HEK293 (cell line): ENCODE measurements at regions not wholly inside any gene's neighbourhood (a gene's known extent, or its start where the extent isn't known, plus 50 kb on each side); places are given as distances from the start of the nearest gene placed in this dataset.

ENCODE experiments used
- KLF1 ChIP-seq: fragments of 450-650 bp; formaldehyde crosslinking; IDR thresholded peaks from 2 replicates; pipeline ENCODE4 v1.5.1; 2016; ENCODE audit warnings: missing biosample characterization, missing genetic modification characterization
- SALL2 ChIP-seq: fragments of 450-650 bp; formaldehyde crosslinking; IDR thresholded peaks from 2 replicates; pipeline ENCODE4 v1.5.0; 2017; ENCODE audit warnings: missing biosample characterization, mild to moderate bottlenecking, missing genetic modification characterization, borderline replicate concordance
- ZBTB21 ChIP-seq: fragments of 450-650 bp; formaldehyde crosslinking; IDR thresholded peaks from 2 replicates; pipeline ENCODE4 v1.5.1; 2017; ENCODE audit warnings: missing biosample characterization, missing genetic modification characterization
- ZNF473 ChIP-seq: fragments of 450-650 bp; formaldehyde crosslinking; IDR thresholded peaks from 2 replicates; pipeline ENCODE4 v1.5.1; 2017; ENCODE audit warnings: missing biosample characterization, missing genetic modification characterization
- TF ChIP-seq, protein P1 (sequence below): fragments of 450-650 bp; formaldehyde crosslinking; IDR thresholded peaks from 2 replicates; pipeline ENCODE4 v1.5.1; 2016; ENCODE audit warnings: missing biosample characterization, missing genetic modification characterization
- TF ChIP-seq, protein P2 (sequence below): fragments of 450-650 bp; formaldehyde crosslinking; IDR thresholded peaks from 2 replicates; pipeline ENCODE4 v1.5.1; 2016; ENCODE audit warnings: missing biosample characterization, missing genetic modification characterization

DNA sequence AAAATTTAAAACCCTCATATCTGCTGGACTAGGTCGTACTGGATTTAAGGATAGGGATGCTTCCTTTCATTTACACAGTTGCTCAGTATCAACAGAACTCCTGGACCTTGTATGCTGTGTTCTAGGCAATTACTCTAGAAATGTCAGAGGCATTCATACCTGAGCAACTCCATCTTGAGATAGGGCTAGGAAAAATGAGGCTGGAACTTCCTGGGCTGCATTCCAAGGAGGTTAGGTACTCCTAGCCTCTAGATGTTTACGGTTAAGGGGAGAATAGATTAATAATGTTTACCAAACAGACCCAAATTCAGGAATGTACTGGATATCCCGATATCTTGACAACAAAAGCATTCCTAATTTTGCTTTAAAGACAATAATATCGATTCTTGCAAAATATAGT, 84.7 kb upstream of the NLGN4X start:
- TF ChIP-seq, protein P1, sequence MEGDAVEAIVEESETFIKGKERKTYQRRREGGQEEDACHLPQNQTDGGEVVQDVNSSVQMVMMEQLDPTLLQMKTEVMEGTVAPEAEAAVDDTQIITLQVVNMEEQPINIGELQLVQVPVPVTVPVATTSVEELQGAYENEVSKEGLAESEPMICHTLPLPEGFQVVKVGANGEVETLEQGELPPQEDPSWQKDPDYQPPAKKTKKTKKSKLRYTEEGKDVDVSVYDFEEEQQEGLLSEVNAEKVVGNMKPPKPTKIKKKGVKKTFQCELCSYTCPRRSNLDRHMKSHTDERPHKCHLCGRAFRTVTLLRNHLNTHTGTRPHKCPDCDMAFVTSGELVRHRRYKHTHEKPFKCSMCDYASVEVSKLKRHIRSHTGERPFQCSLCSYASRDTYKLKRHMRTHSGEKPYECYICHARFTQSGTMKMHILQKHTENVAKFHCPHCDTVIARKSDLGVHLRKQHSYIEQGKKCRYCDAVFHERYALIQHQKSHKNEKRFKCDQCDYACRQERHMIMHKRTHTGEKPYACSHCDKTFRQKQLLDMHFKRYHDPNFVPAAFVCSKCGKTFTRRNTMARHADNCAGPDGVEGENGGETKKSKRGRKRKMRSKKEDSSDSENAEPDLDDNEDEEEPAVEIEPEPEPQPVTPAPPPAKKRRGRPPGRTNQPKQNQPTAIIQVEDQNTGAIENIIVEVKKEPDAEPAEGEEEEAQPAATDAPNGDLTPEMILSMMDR (tag by site-specific recombination) = no peak
- TF ChIP-seq SALL2 (tag by site-specific recombination) = no peak
- no peak for TF ChIP-seq ZBTB21 (tag by site-specific recombination)
- TF ChIP-seq ZNF473 = no peak
- TF ChIP-seq KLF1 (tag by site-specific recombination) = no peak
- TF ChIP-seq, protein P2, sequence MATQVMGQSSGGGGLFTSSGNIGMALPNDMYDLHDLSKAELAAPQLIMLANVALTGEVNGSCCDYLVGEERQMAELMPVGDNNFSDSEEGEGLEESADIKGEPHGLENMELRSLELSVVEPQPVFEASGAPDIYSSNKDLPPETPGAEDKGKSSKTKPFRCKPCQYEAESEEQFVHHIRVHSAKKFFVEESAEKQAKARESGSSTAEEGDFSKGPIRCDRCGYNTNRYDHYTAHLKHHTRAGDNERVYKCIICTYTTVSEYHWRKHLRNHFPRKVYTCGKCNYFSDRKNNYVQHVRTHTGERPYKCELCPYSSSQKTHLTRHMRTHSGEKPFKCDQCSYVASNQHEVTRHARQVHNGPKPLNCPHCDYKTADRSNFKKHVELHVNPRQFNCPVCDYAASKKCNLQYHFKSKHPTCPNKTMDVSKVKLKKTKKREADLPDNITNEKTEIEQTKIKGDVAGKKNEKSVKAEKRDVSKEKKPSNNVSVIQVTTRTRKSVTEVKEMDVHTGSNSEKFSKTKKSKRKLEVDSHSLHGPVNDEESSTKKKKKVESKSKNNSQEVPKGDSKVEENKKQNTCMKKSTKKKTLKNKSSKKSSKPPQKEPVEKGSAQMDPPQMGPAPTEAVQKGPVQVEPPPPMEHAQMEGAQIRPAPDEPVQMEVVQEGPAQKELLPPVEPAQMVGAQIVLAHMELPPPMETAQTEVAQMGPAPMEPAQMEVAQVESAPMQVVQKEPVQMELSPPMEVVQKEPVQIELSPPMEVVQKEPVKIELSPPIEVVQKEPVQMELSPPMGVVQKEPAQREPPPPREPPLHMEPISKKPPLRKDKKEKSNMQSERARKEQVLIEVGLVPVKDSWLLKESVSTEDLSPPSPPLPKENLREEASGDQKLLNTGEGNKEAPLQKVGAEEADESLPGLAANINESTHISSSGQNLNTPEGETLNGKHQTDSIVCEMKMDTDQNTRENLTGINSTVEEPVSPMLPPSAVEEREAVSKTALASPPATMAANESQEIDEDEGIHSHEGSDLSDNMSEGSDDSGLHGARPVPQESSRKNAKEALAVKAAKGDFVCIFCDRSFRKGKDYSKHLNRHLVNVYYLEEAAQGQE (tag by site-specific recombination) = no peak
